ENCODE measurements at regions not wholly inside any gene's neighbourhood (a gene's known extent, or its start where the extent isn't known, plus 50 kb on each side); places are given as distances from the start of the nearest gene placed in this dataset.

- DNase-seq (ENCODE audit: low spot score), result no peak
These were observed 61.3 kb upstream of the GIMD1 start for GRCh38 chr4:106429885-106430284.

- DNase-seq (ENCODE audit: low spot score), result no peak
These were observed 57.5 kb upstream of the GIMD1 start for GRCh38 chr4:106426069-106426468.

- no peak for DNase-seq (ENCODE audit: low spot score)
These were observed 57.0 kb upstream of the GIMD1 start for GRCh38 chr4:106425576-106425975.

GRCh38 chr4:106424426-106424825 is 55.8 kb upstream of the GIMD1 start:
- no peak for DNase-seq (ENCODE audit: low spot score)

- DNase-seq (ENCODE audit: low spot score), result no peak
These were observed 55.2 kb upstream of the GIMD1 start for GRCh38 chr4:106423791-106424190.

GRCh38 chr4:106422766-106423165 is 54.2 kb upstream of the GIMD1 start:
- no peak for DNase-seq (ENCODE audit: low spot score)

GRCh38 chr4:106421441-106422296 is 53.1 kb upstream of the GIMD1 start:
- DNase-seq (ENCODE audit: low spot score), result no peak

- no peak for DNase-seq (ENCODE audit: low spot score)
These were observed 49.9 kb upstream of the GIMD1 start for GRCh38 chr4:106418444-106418843.

All from pons (tissue), 1 donor.